NCI-H82 (cell line): ENCODE measurements at regions not wholly inside any gene's neighbourhood (a gene's known extent, or its start where the extent isn't known, plus 50 kb on each side); places are given as distances from the start of the nearest gene placed in this dataset.
A peak's percentile ranks its signal among the peaks of the same experiment; 100 is the strongest.

ENCODE experiments used
- DNase-seq: peaks from one replicate; lab custom pipeline; 2025; lab: John Stamatoyannopoulos, UW

- DNase-seq: no peak
These were observed 85.2 kb downstream of the NR2F2 start for GRCh38 chr15:96415513-96416217.

GRCh38 chr15:96416218-96416933 is 85.9 kb downstream of the NR2F2 start:
- no peak for DNase-seq

GRCh38 chr15:96416934-96417759 is 86.6 kb downstream of the NR2F2 start:
- DNase-seq: peak; percentile 90

- DNase-seq: no peak
These were observed 87.2 kb downstream of the NR2F2 start for GRCh38 chr15:96417760-96418130.

- no peak for DNase-seq
These were observed 87.6 kb downstream of the NR2F2 start for GRCh38 chr15:96418146-96418545.

DNA sequence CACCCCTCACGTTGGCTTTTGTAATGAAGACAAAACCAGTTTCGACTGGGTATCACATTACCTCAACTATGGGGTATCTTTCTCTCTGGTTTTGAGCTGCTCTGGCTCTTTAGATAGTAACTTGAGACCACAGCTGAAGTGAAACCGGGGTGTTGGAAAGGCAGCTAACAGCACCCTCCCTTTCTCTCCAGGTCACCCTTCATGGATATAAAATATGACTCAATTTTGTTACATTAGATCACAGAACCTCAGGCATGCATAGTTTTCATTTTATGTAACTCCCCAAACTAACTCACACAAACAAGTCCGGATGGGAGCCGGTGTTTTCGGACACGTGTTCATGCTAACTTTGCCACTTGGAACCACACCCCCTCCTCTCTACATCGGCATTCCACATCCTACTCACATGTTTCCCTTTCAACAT is 90.7 kb downstream of the NR2F2 start:
- DNase-seq: no peak

DNA sequence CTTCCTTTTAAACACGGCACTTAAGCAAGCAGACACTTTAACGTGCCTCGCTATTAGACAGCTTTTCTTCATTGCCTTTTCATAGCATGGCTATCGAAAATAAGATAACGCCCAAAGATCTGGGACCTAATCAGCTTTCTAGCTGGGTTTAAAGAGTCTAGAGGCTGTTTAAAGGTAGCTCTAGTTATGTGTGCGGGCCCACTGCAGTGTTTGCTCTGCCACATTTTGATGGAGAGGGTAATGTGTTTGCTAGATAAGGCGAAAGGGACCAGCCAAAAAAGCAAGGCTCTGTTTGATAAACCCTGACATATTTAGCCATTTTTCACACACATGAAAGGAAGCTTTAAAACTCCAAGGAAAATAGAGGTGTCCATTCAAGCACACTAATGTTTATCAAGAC is 91.6 kb downstream of the NR2F2 start:
- peak; percentile 63 for DNase-seq

DNA sequence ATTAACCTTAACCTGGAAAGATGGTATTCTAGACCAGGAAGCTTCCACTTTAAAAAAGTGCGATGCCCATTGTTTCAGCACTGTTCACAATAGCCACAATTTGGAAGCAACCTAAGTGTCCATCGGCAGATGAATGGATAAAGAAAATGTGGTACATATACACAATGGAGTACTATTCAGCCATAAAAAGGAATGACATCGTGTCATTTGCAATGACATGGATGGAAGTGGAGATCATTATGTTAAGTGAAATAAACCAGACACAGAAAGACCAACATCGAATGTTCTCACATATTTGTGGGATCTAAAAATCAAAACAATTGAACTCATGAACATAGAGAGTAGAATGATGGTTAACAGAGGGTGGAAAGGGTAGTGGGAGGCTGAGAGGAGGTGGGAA is 94.2 kb downstream of the NR2F2 start:
- no peak for DNase-seq

- DNase-seq: no peak
These were observed 98.2 kb downstream of the NR2F2 start for GRCh38 chr15:96428742-96429141.

DNA sequence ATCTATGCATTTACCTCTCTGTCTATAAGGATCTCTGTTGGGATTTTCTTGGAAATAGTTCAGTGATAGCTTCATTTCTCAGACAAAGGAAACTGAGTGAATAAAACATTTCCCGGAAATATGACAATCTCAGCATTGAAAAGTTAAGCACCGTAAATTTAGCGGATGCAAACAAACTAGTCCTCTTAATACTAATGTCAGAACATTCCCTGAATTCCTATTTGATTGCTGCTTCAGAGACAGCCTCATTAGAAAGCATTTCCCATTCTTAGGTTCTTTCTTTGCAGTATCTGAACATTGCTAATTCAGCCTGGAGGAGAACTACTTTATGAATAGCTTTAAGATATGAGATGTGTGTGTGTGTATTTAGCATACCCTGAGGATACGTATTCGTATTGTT is 101.3 kb downstream of the NR2F2 start:
- no peak for DNase-seq

GRCh38 chr15:96435022-96435421 is 104.5 kb downstream of the NR2F2 start:
- DNase-seq: no peak

DNA sequence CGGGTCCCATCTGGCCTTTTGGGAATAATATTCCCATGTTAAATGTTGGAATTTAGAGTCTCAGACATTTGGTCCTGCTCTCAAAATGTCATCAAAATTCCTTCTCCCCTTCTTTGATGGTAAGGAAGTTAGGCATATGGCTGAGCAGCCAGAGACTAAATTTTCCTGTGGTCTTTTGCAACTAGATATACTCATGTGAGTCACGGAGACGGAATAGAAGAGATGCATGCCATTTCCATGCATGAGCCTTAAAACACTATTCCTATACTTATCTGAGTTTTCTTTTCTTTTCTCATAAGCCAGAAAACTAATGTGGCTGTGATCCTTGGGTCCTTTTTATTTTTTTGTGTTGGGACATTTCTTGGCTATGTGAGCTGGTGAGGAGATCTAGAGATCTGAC is 105.3 kb downstream of the NR2F2 start:
- no peak for DNase-seq

- DNase-seq: no peak
These were observed 110.5 kb downstream of the NR2F2 start for GRCh38 chr15:96440978-96441377.

DNA sequence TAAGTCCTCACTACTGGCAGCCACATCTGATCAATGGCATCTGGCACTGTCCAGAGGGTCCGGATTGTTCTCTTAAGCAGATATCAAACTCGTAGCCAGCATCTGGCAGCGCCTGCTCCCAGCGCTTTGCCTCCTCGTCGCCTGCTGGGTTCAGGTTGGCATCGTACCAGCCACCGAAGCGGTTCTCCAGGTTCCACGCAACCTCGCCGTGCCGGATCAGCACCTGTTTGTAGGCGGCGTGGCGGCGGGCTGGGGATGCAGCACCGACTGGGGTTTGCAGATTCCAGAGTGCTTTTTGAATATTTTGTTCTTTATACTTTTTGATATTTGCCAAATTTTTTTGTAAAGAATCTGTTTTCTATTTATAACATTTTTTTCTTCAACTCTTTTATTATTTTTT is 111.6 kb downstream of the NR2F2 start:
- DNase-seq: no peak

GRCh38 chr15:96444865-96445264 is 114.4 kb downstream of the NR2F2 start:
- DNase-seq: no peak

- DNase-seq: peak; percentile 18
These were observed 118.4 kb downstream of the NR2F2 start for GRCh38 chr15:96448923-96449322.

GRCh38 chr15:96457841-96458240 is 127.3 kb downstream of the NR2F2 start:
- peak; percentile 17 for DNase-seq

DNA sequence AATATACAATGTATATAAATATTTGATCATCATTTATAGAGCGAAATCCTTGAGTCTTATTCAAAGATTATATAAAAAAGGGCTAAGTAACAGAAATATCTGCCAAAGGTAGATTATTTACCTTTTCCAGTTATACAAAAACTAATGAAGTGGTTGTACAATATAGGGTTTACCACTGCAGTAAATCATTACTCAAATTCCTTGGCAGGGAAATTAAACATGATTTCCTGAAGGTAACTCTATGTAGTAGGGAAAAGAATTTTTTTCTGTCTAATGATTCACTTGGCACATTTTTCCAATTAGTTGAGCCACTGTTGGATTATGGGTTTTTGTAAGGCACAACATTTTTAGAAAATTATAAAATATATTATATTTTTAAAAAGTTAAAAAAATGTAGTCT is 129.6 kb downstream of the NR2F2 start:
- no peak for DNase-seq

- DNase-seq: no peak
These were observed 132.6 kb downstream of the NR2F2 start for GRCh38 chr15:96462768-96463750.

DNA sequence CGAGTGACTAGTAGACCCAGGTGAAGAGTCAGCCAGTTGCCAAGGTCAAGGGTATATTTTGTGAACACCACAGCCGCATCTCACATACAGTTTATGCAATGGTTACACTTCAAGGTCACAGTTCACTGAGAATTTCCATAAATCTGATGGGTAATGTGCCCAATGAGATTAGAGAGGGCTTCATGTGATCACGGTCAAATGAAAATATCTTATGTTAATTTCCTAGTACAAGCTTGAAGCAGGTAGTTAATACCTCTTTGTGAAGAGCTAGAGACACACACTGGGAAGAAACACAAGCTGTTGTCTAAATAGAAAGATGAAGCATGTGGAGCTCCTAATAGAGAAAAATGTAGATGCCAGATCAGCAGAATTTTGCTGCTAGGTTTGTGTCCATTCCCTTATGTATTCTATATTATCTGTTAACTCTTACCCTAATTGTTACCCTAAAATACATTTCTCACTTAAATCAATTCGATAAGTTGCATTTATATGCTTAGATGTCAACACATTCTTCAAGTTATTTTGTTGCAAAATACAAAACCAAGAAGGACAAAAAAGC is 136.0 kb downstream of the NR2F2 start:
- DNase-seq: peak; percentile 36

- no peak for DNase-seq
These were observed 137.5 kb downstream of the NR2F2 start for GRCh38 chr15:96468036-96468435.
